HEK293 (cell line): ENCODE measurements at regions not wholly inside any gene's neighbourhood (a gene's known extent, or its start where the extent isn't known, plus 50 kb on each side); places are given as distances from the start of the nearest gene placed in this dataset.

ENCODE experiments used
- HOXD13 ChIP-seq: sonication (generic); formaldehyde crosslinking; IDR thresholded peaks from 2 replicates; pipeline ENCODE4 v1.8.0; 2022; ENCODE audit warnings: missing genetic modification reagents, borderline replicate concordance
- MEIS1 ChIP-seq: sonication (generic); formaldehyde crosslinking; IDR thresholded peaks from 2 replicates; pipeline ENCODE4 v1.8.1; 2022; ENCODE audit warnings: missing genetic modification reagents, mild to moderate bottlenecking, borderline replicate concordance
- PRDM1 ChIP-seq: fragments of 450-650 bp; formaldehyde crosslinking; IDR thresholded peaks from 2 replicates; pipeline ENCODE4; 2016; ENCODE audit warnings: missing biosample characterization, missing genetic modification characterization
- ZNF132 ChIP-seq: fragments of 450-650 bp; formaldehyde crosslinking; IDR thresholded peaks from 2 replicates; pipeline ENCODE4 v1.5.1; 2017; ENCODE audit warnings: missing biosample characterization, missing genetic modification characterization, borderline replicate concordance
- ZNF133 ChIP-seq: fragments of 450-650 bp; formaldehyde crosslinking; IDR thresholded peaks from 2 replicates; pipeline ENCODE4 v1.5.1; 2016; ENCODE audit warnings: missing biosample characterization, missing genetic modification characterization
- ZNF2 ChIP-seq: fragments of 450-650 bp; formaldehyde crosslinking; IDR thresholded peaks from 2 replicates; pipeline ENCODE4 v1.5.1; 2016; ENCODE audit warnings: missing biosample characterization, missing genetic modification characterization
- ZNF324 ChIP-seq: fragments of 450-650 bp; formaldehyde crosslinking; IDR thresholded peaks from 2 replicates; pipeline ENCODE4 v1.5.1; 2016; ENCODE audit warnings: missing biosample characterization, missing genetic modification characterization
- ZNF391 ChIP-seq: fragments of 450-650 bp; formaldehyde crosslinking; IDR thresholded peaks from 2 replicates; pipeline ENCODE4 v1.5.1; 2016; ENCODE audit warnings: low read depth, missing biosample characterization, missing genetic modification characterization, borderline replicate concordance
- ZNF560 ChIP-seq: fragments of 450-650 bp; formaldehyde crosslinking; IDR thresholded peaks from 2 replicates; pipeline ENCODE4 v1.5.1; 2017; ENCODE audit warnings: missing biosample characterization, missing genetic modification characterization, borderline replicate concordance
- ZNF777 ChIP-seq: fragments of 450-650 bp; formaldehyde crosslinking; IDR thresholded peaks from 2 replicates; pipeline ENCODE4 v1.5.1; 2017; ENCODE audit warnings: missing biosample characterization, missing genetic modification characterization, borderline replicate concordance
- TF ChIP-seq, protein P1 (sequence below): fragments of 450-650 bp; formaldehyde crosslinking; IDR thresholded peaks from 2 replicates; pipeline ENCODE4 v1.5.1; 2016; ENCODE audit warnings: missing biosample characterization, missing genetic modification characterization, low read depth
- TF ChIP-seq, protein P2 (sequence below): fragments of 450-650 bp; formaldehyde crosslinking; IDR thresholded peaks from 2 replicates; pipeline ENCODE4 v1.5.1; 2017; ENCODE audit warnings: missing biosample characterization, missing genetic modification characterization
- TF ChIP-seq, protein P3 (sequence below): fragments of 450-650 bp; formaldehyde crosslinking; IDR thresholded peaks from 2 replicates; pipeline ENCODE4 v1.5.1; 2016; ENCODE audit warnings: missing biosample characterization, missing genetic modification characterization
- TF ChIP-seq, protein P4 (sequence below): fragments of 450-650 bp; formaldehyde crosslinking; IDR thresholded peaks from 2 replicates; pipeline ENCODE4 v1.5.1; 2017; ENCODE audit warnings: missing biosample characterization, missing genetic modification characterization
- TF ChIP-seq, protein P5 (sequence below): fragments of 450-650 bp; formaldehyde crosslinking; IDR thresholded peaks from 2 replicates; pipeline ENCODE4 v1.5.1; 2016; ENCODE audit warnings: missing biosample characterization, missing genetic modification characterization
- TF ChIP-seq, protein P6 (sequence below): fragments of 450-650 bp; formaldehyde crosslinking; IDR thresholded peaks from 2 replicates; pipeline ENCODE4 v1.5.1; 2017; ENCODE audit warnings: missing biosample characterization, missing genetic modification characterization
- TF ChIP-seq, protein P7 (sequence below): fragments of 450-650 bp; formaldehyde crosslinking; optimal IDR thresholded peaks from 2 replicates; pipeline ENCODE3; 2016; ENCODE audit warnings: missing biosample characterization, mild to moderate bottlenecking, missing genetic modification characterization

DNA sequence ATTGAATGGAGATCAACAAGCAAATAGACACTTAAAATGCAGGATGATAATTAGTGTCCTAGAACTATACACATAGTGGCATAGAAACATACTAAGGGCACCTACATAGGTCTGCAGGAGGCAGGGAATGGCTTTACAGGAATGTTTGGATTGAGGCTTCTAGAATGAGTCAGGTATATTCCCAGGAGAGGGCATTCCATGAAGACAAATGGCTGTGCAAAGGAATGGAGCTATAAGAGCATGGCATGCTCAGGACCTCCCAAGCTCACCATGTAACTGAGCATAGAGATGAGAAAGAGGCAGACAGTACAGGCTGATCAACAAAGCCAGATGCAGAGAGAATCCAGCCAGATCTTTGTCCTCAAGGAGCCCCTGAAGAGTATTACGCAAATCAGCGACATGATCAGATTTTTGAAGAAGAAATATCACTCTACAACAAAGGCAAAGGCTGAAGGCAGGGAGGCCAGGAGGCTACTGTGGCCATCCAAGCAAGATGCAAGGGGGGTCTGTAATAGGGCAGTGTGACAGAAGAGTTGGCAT lies 211.1 kb upstream of the MTNR1B start (continued):
- TF ChIP-seq, protein P1, sequence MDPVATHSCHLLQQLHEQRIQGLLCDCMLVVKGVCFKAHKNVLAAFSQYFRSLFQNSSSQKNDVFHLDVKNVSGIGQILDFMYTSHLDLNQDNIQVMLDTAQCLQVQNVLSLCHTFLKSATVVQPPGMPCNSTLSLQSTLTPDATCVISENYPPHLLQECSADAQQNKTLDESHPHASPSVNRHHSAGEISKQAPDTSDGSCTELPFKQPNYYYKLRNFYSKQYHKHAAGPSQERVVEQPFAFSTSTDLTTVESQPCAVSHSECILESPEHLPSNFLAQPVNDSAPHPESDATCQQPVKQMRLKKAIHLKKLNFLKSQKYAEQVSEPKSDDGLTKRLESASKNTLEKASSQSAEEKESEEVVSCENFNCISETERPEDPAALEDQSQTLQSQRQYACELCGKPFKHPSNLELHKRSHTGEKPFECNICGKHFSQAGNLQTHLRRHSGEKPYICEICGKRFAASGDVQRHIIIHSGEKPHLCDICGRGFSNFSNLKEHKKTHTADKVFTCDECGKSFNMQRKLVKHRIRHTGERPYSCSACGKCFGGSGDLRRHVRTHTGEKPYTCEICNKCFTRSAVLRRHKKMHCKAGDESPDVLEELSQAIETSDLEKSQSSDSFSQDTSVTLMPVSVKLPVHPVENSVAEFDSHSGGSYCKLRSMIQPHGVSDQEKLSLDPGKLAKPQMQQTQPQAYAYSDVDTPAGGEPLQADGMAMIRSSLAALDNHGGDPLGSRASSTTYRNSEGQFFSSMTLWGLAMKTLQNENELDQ (tag by site-specific recombination), result no peak
- no peak for TF ChIP-seq ZNF2 (tag by site-specific recombination)
- TF ChIP-seq, protein P2, sequence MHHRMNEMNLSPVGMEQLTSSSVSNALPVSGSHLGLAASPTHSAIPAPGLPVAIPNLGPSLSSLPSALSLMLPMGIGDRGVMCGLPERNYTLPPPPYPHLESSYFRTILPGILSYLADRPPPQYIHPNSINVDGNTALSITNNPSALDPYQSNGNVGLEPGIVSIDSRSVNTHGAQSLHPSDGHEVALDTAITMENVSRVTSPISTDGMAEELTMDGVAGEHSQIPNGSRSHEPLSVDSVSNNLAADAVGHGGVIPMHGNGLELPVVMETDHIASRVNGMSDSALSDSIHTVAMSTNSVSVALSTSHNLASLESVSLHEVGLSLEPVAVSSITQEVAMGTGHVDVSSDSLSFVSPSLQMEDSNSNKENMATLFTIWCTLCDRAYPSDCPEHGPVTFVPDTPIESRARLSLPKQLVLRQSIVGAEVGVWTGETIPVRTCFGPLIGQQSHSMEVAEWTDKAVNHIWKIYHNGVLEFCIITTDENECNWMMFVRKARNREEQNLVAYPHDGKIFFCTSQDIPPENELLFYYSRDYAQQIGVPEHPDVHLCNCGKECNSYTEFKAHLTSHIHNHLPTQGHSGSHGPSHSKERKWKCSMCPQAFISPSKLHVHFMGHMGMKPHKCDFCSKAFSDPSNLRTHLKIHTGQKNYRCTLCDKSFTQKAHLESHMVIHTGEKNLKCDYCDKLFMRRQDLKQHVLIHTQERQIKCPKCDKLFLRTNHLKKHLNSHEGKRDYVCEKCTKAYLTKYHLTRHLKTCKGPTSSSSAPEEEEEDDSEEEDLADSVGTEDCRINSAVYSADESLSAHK (tag by site-specific recombination), result no peak
- TF ChIP-seq, protein P3, sequence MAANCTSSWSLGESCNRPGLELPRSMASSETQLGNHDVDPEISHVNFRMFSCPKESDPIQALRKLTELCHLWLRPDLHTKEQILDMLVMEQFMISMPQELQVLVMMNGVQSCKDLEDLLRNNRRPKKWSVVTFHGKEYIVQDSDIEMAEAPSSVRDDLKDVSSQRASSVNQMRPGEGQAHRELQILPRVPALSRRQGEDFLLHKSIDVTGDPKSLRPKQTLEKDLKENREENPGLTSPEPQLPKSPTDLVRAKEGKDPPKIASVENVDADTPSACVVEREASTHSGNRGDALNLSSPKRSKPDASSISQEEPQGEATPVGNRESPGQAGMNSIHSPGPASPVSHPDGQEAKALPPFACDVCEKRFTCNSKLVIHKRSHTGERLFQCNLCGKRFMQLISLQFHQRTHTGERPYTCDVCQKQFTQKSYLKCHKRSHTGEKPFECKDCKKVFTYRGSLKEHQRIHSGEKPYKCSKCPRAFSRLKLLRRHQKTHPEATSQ (tag by site-specific recombination), result no peak
- TF ChIP-seq, protein P4, sequence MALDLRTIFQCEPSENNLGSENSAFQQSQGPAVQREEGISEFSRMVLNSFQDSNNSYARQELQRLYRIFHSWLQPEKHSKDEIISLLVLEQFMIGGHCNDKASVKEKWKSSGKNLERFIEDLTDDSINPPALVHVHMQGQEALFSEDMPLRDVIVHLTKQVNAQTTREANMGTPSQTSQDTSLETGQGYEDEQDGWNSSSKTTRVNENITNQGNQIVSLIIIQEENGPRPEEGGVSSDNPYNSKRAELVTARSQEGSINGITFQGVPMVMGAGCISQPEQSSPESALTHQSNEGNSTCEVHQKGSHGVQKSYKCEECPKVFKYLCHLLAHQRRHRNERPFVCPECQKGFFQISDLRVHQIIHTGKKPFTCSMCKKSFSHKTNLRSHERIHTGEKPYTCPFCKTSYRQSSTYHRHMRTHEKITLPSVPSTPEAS (tag by site-specific recombination), result no peak
- no peak for TF ChIP-seq PRDM1 (tag by site-specific recombination)
- TF ChIP-seq ZNF132, result no peak
- TF ChIP-seq, protein P5, sequence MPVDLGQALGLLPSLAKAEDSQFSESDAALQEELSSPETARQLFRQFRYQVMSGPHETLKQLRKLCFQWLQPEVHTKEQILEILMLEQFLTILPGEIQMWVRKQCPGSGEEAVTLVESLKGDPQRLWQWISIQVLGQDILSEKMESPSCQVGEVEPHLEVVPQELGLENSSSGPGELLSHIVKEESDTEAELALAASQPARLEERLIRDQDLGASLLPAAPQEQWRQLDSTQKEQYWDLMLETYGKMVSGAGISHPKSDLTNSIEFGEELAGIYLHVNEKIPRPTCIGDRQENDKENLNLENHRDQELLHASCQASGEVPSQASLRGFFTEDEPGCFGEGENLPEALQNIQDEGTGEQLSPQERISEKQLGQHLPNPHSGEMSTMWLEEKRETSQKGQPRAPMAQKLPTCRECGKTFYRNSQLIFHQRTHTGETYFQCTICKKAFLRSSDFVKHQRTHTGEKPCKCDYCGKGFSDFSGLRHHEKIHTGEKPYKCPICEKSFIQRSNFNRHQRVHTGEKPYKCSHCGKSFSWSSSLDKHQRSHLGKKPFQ (tag by site-specific recombination), result no peak
- no peak for TF ChIP-seq ZNF560 (tag by site-specific recombination)
- no peak for TF ChIP-seq ZNF324 (tag by site-specific recombination)
- no peak for TF ChIP-seq HOXD13 (CRISPR knock-in tag)
- TF ChIP-seq, protein P6, sequence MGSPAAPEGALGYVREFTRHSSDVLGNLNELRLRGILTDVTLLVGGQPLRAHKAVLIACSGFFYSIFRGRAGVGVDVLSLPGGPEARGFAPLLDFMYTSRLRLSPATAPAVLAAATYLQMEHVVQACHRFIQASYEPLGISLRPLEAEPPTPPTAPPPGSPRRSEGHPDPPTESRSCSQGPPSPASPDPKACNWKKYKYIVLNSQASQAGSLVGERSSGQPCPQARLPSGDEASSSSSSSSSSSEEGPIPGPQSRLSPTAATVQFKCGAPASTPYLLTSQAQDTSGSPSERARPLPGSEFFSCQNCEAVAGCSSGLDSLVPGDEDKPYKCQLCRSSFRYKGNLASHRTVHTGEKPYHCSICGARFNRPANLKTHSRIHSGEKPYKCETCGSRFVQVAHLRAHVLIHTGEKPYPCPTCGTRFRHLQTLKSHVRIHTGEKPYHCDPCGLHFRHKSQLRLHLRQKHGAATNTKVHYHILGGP, result no peak
- TF ChIP-seq, protein P7, sequence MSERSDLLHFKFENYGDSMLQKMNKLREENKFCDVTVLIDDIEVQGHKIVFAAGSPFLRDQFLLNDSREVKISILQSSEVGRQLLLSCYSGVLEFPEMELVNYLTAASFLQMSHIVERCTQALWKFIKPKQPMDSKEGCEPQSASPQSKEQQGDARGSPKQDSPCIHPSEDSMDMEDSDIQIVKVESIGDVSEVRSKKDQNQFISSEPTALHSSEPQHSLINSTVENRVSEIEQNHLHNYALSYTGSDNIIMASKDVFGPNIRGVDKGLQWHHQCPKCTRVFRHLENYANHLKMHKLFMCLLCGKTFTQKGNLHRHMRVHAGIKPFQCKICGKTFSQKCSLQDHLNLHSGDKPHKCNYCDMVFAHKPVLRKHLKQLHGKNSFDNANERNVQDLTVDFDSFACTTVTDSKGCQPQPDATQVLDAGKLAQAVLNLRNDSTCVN (tag by site-specific recombination), result no peak
- no peak for TF ChIP-seq ZNF391 (tag by site-specific recombination)
- no peak for TF ChIP-seq MEIS1 (CRISPR knock-in tag)
- no peak for TF ChIP-seq ZNF133 (tag by site-specific recombination)
- TF ChIP-seq ZNF777 (tag by site-specific recombination), result no peak
